ENCODE measurements at regions not wholly inside any gene's neighbourhood (a gene's known extent, or its start where the extent isn't known, plus 50 kb on each side); places are given as distances from the start of the nearest gene placed in this dataset.
"Not testable (repeated sequence)": the region's sequence is repeated elsewhere in the genome, so short reads cannot be mapped to it uniquely, and the experiment has no call there.

GRCh38 chr19:20321139-20321763 lies 154.2 kb downstream of the ZNF486 start:
- Histone ChIP-seq H3K4me1 (no peaks in the 10 kb centered on the region), H3K36me3 (no peaks in the 10 kb centered on the region), H3K27ac (no peak overlapping the region), H3K9ac (no peak overlapping the region), H4K20me1 (no peaks in the 10 kb centered on the region), H3K4me2 (no peak overlapping the region), H3K4me3 (no peak overlapping the region), H3K27me3 (no peaks in the 10 kb centered on the region), H3K9me3 (replicated peaks in 1 of 11) (peaks cover 5 to 20% (median 9%) of the 10 kb centered on the region in 11 experiments; a peak in 15 of 22 replicates)
- no peak for TF ChIP-seq Cebpa-rat (IDR thresholded peaks at IDR 0.05)

- no peak for TF ChIP-seq Cebpa-rat (IDR thresholded peaks at IDR 0.05)
- Histone ChIP-seq H3K9me3 (replicated peaks in 1 of 11) (peaks cover 5 to 20% (median 9%) of the 10 kb centered on the region in 11 experiments; a peak in 15 of 22 replicates), H3K27ac (no peak overlapping the region), H3K4me2 (no peak overlapping the region), H4K20me1 (no peaks in the 10 kb centered on the region), H3K27me3 (no peaks in the 10 kb centered on the region), H3K36me3 (no peaks in the 10 kb centered on the region), H3K4me1 (no peaks in the 10 kb centered on the region), H3K9ac (no peak overlapping the region), H3K4me3 (no peak overlapping the region)
Observed at GRCh38 chr19:20320191-20320590, 153.2 kb downstream of the ZNF486 start.

GRCh38 chr19:20318616-20319015 lies 151.6 kb downstream of the ZNF486 start:
- no peak overlapping the region for H3K9ac ChIP-seq
- H3K27me3 ChIP-seq: no peaks in the 10 kb centered on the region
- TF ChIP-seq Cebpa-rat (IDR thresholded peaks at IDR 0.05): no peak
- no peak overlapping the region for H3K4me2 ChIP-seq
- peaks cover 5 to 21% (median 9%) of the 10 kb centered on the region in 11 experiments; a peak in 15 of 22 replicates for H3K9me3 ChIP-seq (replicated peaks in 1 of 11)
- H3K4me1 ChIP-seq: no peaks in the 10 kb centered on the region
- H3K36me3 ChIP-seq: no peaks in the 10 kb centered on the region
- no peaks in the 10 kb centered on the region for H4K20me1 ChIP-seq
- H3K27ac ChIP-seq: no peak overlapping the region
- no peak overlapping the region for H3K4me3 ChIP-seq

GRCh38 chr19:20315543-20315942 lies 148.5 kb downstream of the ZNF486 start:
- no peaks in the 10 kb centered on the region for H3K4me1 ChIP-seq

GRCh38 chr19:20313894-20314293 lies 146.9 kb downstream of the ZNF486 start:
- Histone ChIP-seq H3K4me1 (no peaks in the 10 kb centered on the region), H3K36me3 (no peaks in the 10 kb centered on the region), H3K4me3 (no peak overlapping the region), H3K9me3 (replicated peaks in 1 of 11) (peaks cover 10 to 38% (median 16%) of the 10 kb centered on the region in 11 experiments; a peak in 21 of 22 replicates), H3K27me3 (no peaks in the 10 kb centered on the region), H3K4me2 (no peak overlapping the region), H4K20me1 (no peaks in the 10 kb centered on the region), H3K9ac (no peak overlapping the region), H3K27ac (no peak overlapping the region)
- no peak for TF ChIP-seq Cebpa-rat (IDR thresholded peaks at IDR 0.05)

More at GRCh38 chr19:20315543-20315942, 148.5 kb downstream of the ZNF486 start:
- Histone ChIP-seq H3K9me3 (replicated peaks in 1 of 11) (peaks cover 10 to 29% (median 12%) of the 10 kb centered on the region in 11 experiments; a peak in 21 of 22 replicates), H4K20me1 (no peaks in the 10 kb centered on the region), H3K9ac (no peak overlapping the region), H3K4me2 (no peak overlapping the region), H3K4me3 (no peak overlapping the region), H3K27me3 (no peaks in the 10 kb centered on the region), H3K36me3 (no peaks in the 10 kb centered on the region), H3K27ac (no peak overlapping the region)
- TF ChIP-seq Cebpa-rat (IDR thresholded peaks at IDR 0.05): no peak

GRCh38 chr19:20307127-20307526 lies 140.1 kb downstream of the ZNF486 start:
- H3K27ac ChIP-seq: no peak overlapping the region
- H4K20me1 ChIP-seq: no peaks in the 10 kb centered on the region
- no peak overlapping the region for H3K4me2 ChIP-seq
- no peak for TF ChIP-seq Cebpa-rat (IDR thresholded peaks at IDR 0.05)
- no peaks in the 10 kb centered on the region for H3K27me3 ChIP-seq
- no peaks in the 10 kb centered on the region for H3K36me3 ChIP-seq
- H3K4me1 ChIP-seq: no peaks in the 10 kb centered on the region
- no peak overlapping the region for H3K4me3 ChIP-seq
- peaks cover 0 to 21% (median 5%) of the 10 kb centered on the region in 11 experiments; a peak in 14 of 22 replicates for H3K9me3 ChIP-seq (replicated peaks in 1 of 11)
- no peak overlapping the region for H3K9ac ChIP-seq

- H3K4me2 ChIP-seq, H3K9ac ChIP-seq, H3K4me3 ChIP-seq, H3K4me1 ChIP-seq, H3K27ac ChIP-seq, H3K36me3 ChIP-seq, H4K20me1 ChIP-seq, H3K27me3 ChIP-seq: not testable (repeated sequence)
- H3K9me3 ChIP-seq (replicated peaks in 1 of 11): peaks cover 16 to 27% (median 23%) of the 10 kb centered on the region in 11 experiments
Observed at GRCh38 chr19:20296314-20296713, 129.3 kb downstream of the ZNF486 start.

GRCh38 chr19:20294181-20294580 lies 127.2 kb downstream of the ZNF486 start:
- no peak overlapping the region for H3K4me3 ChIP-seq
- no peak overlapping the region for H3K27ac ChIP-seq
- no peaks in the 10 kb centered on the region for H4K20me1 ChIP-seq
- H3K36me3 ChIP-seq: no peaks in the 10 kb centered on the region
- TF ChIP-seq Cebpa-rat (IDR thresholded peaks at IDR 0.05): no peak
- H3K4me2 ChIP-seq: no peak overlapping the region
- peaks cover 27 to 44% (median 36%) of the 10 kb centered on the region in 11 experiments for H3K9me3 ChIP-seq (replicated peaks in 1 of 11)
- no peaks in the 10 kb centered on the region for H3K27me3 ChIP-seq
- H3K9ac ChIP-seq: no peak overlapping the region
- peaks cover 0 to 9% (median 0%) of the 10 kb centered on the region in 10 experiments; a peak in 7 of 20 replicates for H3K4me1 ChIP-seq

- not testable (repeated sequence) for H3K4me2 ChIP-seq, H3K9ac ChIP-seq, H3K36me3 ChIP-seq, H3K4me3 ChIP-seq, H3K27ac ChIP-seq, H3K27me3 ChIP-seq, H4K20me1 ChIP-seq
- H3K9me3 ChIP-seq (replicated peaks in 1 of 11): peaks cover 40 to 59% (median 52%) of the 10 kb centered on the region in 11 experiments
- H3K4me1 ChIP-seq: peaks cover 0 to 22% (median 8%) of the 10 kb centered on the region in 10 experiments; a peak in 10 of 20 replicates
Observed at GRCh38 chr19:20292520-20292919, 125.5 kb downstream of the ZNF486 start.

GRCh38 chr19:20289186-20289585 lies 122.2 kb downstream of the ZNF486 start:
- Histone ChIP-seq H3K4me1 (peaks cover 0 to 22% (median 8%) of the 10 kb centered on the region in 10 experiments; a peak in 10 of 20 replicates), H3K4me2 (peak overlapping the region in 5 of 11 experiments; percentile 6 to 48 (median 38); a peak in 7 of 22 replicates), H3K9me3 (replicated peaks in 1 of 11) (peaks cover 55 to 74% (median 70%) of the 10 kb centered on the region in 11 experiments), H3K36me3 (0 out of 22 replicates have a peak, but pooled peaks cover 0 to 8% (median 0%) of the 10 kb centered on the region in 11 experiments), H4K20me1 (no peaks in the 10 kb centered on the region), H3K27me3 (no peaks in the 10 kb centered on the region), H3K4me3 (peak overlapping the region in 1 of 10 experiments; percentile 31; a peak in 1 of 20 replicates), H3K9ac (no peak overlapping the region), H3K27ac (no peak overlapping the region)
- no peak for TF ChIP-seq Cebpa-rat (IDR thresholded peaks at IDR 0.05)
